Endothelial cell of umbilical vein (primary cell): ENCODE measurements at regions not wholly inside any gene's neighbourhood (a gene's known extent, or its start where the extent isn't known, plus 50 kb on each side); places are given as distances from the start of the nearest gene placed in this dataset.

Experiments used
- BruUV-seq: library from RNA; stranded (reverse); fragments of 400-500 nt; replicated peaks from 2 replicates; lab custom pipeline; 2021; lab: Mats Ljungman, UMichigan
- CTCF ChIA-PET: fragments of 300-600, 350-600 bp; sonication (Branson Sonifier 250); formaldehyde crosslinking; loops from one replicate; lab custom pipeline; 2021; ENCODE audit warnings: antibody characterized with exemption, inconsistent platforms; lab: Charles Lee
- POLR2A ChIA-PET: fragments of 300-600, 350-600 bp; sonication (Branson Sonifier 250); formaldehyde crosslinking; loops from one replicate; lab custom pipeline; 2021; ENCODE audit warnings: antibody characterized with exemption, inconsistent platforms; lab: Charles Lee
- DNase-seq: peaks from one replicate; pipeline ENCODE4 v3.0.0-alpha.2; 2011; ENCODE audit warnings: low read depth, low spot score
- FAIRE-seq: peaks from 2 replicates; lab custom pipeline; 2011; peaks lifted over from hg19 to GRCh38; lab: Jason Lieb, UNC
- H2AFZ ChIP-seq: 2 replicates; pipeline ENCODE4 v1.6.0; 2012; ENCODE audit warnings: low read depth, low read length, control low read depth, inconsistent platforms
- H3K27ac ChIP-seq: 2 replicates; pipeline ENCODE4 v1.5.1; 2011; ENCODE audit warnings: low read depth, mild to moderate bottlenecking, control low read depth, low read length, moderate library complexity; ENCODE audit not compliant: insufficient read depth
- H3K27me3 ChIP-seq, 2 experiments: 2 replicates each; pipeline versions ENCODE4 v1.6.0 to v1.6.1; 2011; ENCODE audit warnings: low read length in 2 of 2, mixed read lengths in 1 of 2; ENCODE audit not compliant: control insufficient read depth in 2 of 2, insufficient read depth in 2 of 2
- H3K36me3 ChIP-seq, 2 experiments: 2 replicates in 1 of 2; 3 replicates in 1 of 2; pipeline ENCODE4 v1.5.1; 2011; ENCODE audit warnings: low read length in 2 of 2, mild to moderate bottlenecking in 1 of 2, moderate library complexity in 1 of 2; ENCODE audit not compliant: control insufficient read depth in 2 of 2, insufficient read depth in 2 of 2; ENCODE audit errors: extremely low read depth in 1 of 2
- H3K4me1 ChIP-seq: 3 replicates; pipeline ENCODE4 v1.5.1; 2011; ENCODE audit warnings: mild to moderate bottlenecking, low read length; ENCODE audit not compliant: control insufficient read depth, insufficient read depth; ENCODE audit errors: extremely low read depth
- H3K4me2 ChIP-seq: 2 replicates; pipeline ENCODE4 v1.6.1; 2011; ENCODE audit warnings: low read length, control low read depth, mixed read lengths; ENCODE audit not compliant: insufficient read depth
- H3K4me3 ChIP-seq, 3 experiments: fragments of 200-600 bp in 1 of 3; sonication (generic), shearing (Covaris generic) in 1 of 3; replicated peaks in 1 of 3; 2 replicates each; pipeline ENCODE4 v1.5.1; 2011 to 2016; ENCODE audit warnings: control low read depth in 3 of 3, low read length in 3 of 3, mild to moderate bottlenecking in 2 of 3, inconsistent platforms in 1 of 3, low read depth in 1 of 3, moderate library complexity in 1 of 3; ENCODE audit not compliant: insufficient read depth in 1 of 3
- H3K79me2 ChIP-seq: 2 replicates; pipeline ENCODE4 v1.6.0; 2012; ENCODE audit warnings: low read length, inconsistent platforms; ENCODE audit not compliant: control insufficient read depth, insufficient read depth
- H3K9ac ChIP-seq: replicated peaks from 2 replicates; pipeline ENCODE3; 2011; ENCODE audit warnings: low read length, control low read depth; ENCODE audit not compliant: insufficient read depth; ENCODE audit errors: extremely low read depth
- H3K9me1 ChIP-seq: replicated peaks from 3 replicates; pipeline ENCODE4 v1.6.0; 2011; ENCODE audit warnings: mild to moderate bottlenecking, low read length; ENCODE audit not compliant: control insufficient read depth, insufficient read depth; ENCODE audit errors: extremely low read depth
- H3K9me3 ChIP-seq: replicated peaks from 2 replicates; pipeline ENCODE4 v1.5.1; 2012; ENCODE audit warnings: low read length, inconsistent platforms; ENCODE audit not compliant: control insufficient read depth, insufficient read depth
- H4K20me1 ChIP-seq: replicated peaks from 2 replicates; pipeline ENCODE3; 2011; ENCODE audit warnings: mild to moderate bottlenecking, low read length; ENCODE audit not compliant: control insufficient read depth, insufficient read depth; ENCODE audit errors: extremely low read depth
- EZH2 ChIP-seq: IDR thresholded peaks from 2 replicates; pipeline ENCODE4 v1.6.1; 2012; ENCODE audit warnings: borderline replicate concordance, low read depth, mild to moderate bottlenecking, moderate library complexity, low read length, inconsistent platforms; ENCODE audit not compliant: severe bottlenecking
- FOS ChIP-seq: IDR thresholded peaks from 2 replicates; pipeline ENCODE4 v1.6.1; 2011; ENCODE audit warnings: mild to moderate bottlenecking, low read length, moderate library complexity, borderline replicate concordance; ENCODE audit not compliant: insufficient read depth
- GATA2 ChIP-seq: IDR thresholded peaks from 2 replicates; pipeline ENCODE4 v1.7.0; 2011; ENCODE audit warnings: low read depth, mild to moderate bottlenecking, moderate library complexity, mixed read lengths, low read length; ENCODE audit not compliant: insufficient read length, insufficient read depth
- JUN ChIP-seq: IDR thresholded peaks from 2 replicates; pipeline ENCODE4 v1.6.1; 2011; ENCODE audit warnings: borderline replicate concordance, low read depth; ENCODE audit not compliant: insufficient read length, insufficient read depth
- MYC ChIP-seq: IDR thresholded peaks from one replicate; pipeline ENCODE4 v1.6.1; 2011; ENCODE audit warnings: mild to moderate bottlenecking, low read depth, low read length
- POLR2A ChIP-seq: IDR thresholded peaks from 2 replicates; pipeline ENCODE4 v1.6.1; 2012; ENCODE audit warnings: low read depth, mild to moderate bottlenecking, control low read depth, low read length
- POLR2AphosphoS5 ChIP-seq: IDR thresholded peaks from 2 replicates; pipeline ENCODE4 v1.6.1; 2012; ENCODE audit warnings: low read depth, mild to moderate bottlenecking, control low read depth, low read length, moderate library complexity; ENCODE audit not compliant: insufficient read depth
- dilution Hi-C: fragments of 300-500 bp; cut with MboI; formaldehyde crosslinking; loops from one replicate; pipeline ENCODE4 v1.15.0; 2019; ENCODE audit warnings: low sequenced_read_pairs; ENCODE audit not compliant: extremely low pct_ligation_motif_present
- intact Hi-C: fragments of 100-400 bp; cut with micrococcal nuclease; formaldehyde crosslinking; loops from one replicate; pipeline ENCODE4 v1.10.0; 2022
- TF ChIP-seq, protein P1 (sequence below), 2 donors: IDR thresholded peaks; 1 replicate in 1 of 2; 2 replicates in 1 of 2; pipeline ENCODE4 v1.5.1; 2011; ENCODE audit warnings: low read length in 2 of 2, mild to moderate bottlenecking in 2 of 2, moderate library complexity in 2 of 2, control low read depth in 1 of 2, inconsistent platforms in 1 of 2, low read depth in 1 of 2; ENCODE audit not compliant: insufficient read depth in 1 of 2; ENCODE audit errors: extremely low read depth in 1 of 2
- TF ChIP-seq, protein P2 (sequence below): IDR thresholded peaks from 2 replicates; pipeline ENCODE4 v1.6.1; 2011; ENCODE audit not compliant: insufficient read depth, insufficient read length

DNA sequence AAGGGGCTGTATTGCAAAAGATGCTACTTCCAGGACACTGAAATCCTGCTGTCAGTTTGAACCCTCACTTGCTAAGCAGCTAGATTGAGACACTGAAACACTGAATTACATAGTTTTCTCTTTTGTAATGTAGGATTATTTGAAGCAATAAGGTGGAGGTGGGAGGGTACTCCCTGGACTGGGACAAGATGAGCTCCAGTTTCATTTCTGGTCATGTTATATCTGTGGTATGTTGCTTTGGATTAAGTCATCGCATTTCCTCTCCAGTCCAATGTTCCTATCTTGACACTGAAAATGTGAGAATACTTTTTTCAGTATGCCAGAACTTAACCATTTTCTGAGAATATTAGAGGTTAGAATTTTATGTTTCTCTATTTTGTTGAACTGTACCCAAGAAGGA, 426.2 kb upstream of the MEX3C start:
- Histone ChIP-seq H3K4me3 (no peak overlapping the region), H3K27ac (no peak overlapping the region), H3K27me3 (no peaks in the 10 kb centered on the region), H3K4me2 (no peak overlapping the region), H3K9ac (no peak overlapping the region), H3K79me2 (no peaks in the 10 kb centered on the region), H3K4me1 (no peaks in the 10 kb centered on the region), H3K9me3 (no peaks in the 10 kb centered on the region), H3K36me3 (no peaks in the 10 kb centered on the region), H3K9me1 (no peaks in the 10 kb centered on the region), H2AFZ (no peak overlapping the region), H4K20me1 (no peaks in the 10 kb centered on the region)
- intact Hi-C loops = loop anchor here (5.0 kb wide), 1 partner anchor 1419 kb away; no protein-coding TSS in a partner anchor
- dilution Hi-C loops = no loop called here
- TF ChIP-seq FOS = no peak
- TF ChIP-seq POLR2AphosphoS5 = no peak
- no peak for TF ChIP-seq EZH2
- no peak for TF ChIP-seq GATA2
- TF ChIP-seq, protein P1, sequence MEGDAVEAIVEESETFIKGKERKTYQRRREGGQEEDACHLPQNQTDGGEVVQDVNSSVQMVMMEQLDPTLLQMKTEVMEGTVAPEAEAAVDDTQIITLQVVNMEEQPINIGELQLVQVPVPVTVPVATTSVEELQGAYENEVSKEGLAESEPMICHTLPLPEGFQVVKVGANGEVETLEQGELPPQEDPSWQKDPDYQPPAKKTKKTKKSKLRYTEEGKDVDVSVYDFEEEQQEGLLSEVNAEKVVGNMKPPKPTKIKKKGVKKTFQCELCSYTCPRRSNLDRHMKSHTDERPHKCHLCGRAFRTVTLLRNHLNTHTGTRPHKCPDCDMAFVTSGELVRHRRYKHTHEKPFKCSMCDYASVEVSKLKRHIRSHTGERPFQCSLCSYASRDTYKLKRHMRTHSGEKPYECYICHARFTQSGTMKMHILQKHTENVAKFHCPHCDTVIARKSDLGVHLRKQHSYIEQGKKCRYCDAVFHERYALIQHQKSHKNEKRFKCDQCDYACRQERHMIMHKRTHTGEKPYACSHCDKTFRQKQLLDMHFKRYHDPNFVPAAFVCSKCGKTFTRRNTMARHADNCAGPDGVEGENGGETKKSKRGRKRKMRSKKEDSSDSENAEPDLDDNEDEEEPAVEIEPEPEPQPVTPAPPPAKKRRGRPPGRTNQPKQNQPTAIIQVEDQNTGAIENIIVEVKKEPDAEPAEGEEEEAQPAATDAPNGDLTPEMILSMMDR (IDR thresholded peaks at IDR 0.05; ENCODE audit: extremely low read depth in 1 of 2, insufficient read depth in 1 of 2, low read depth in 1 of 2, low read length in 2 of 2) = no peak
- TF ChIP-seq JUN = no peak
- no peak for TF ChIP-seq MYC
- TF ChIP-seq, protein P2, sequence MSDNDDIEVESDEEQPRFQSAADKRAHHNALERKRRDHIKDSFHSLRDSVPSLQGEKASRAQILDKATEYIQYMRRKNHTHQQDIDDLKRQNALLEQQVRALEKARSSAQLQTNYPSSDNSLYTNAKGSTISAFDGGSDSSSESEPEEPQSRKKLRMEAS = no peak
- TF ChIP-seq POLR2A = no peak
- ChIA-PET CTCF (no interaction called here), POLR2A (no interaction called here)
- FAIRE-seq = no peak
- BruUV-seq = no TSS peak
- DNase-seq = no peak
